ENCODE measurements at regions not wholly inside any gene's neighbourhood (a gene's known extent, or its start where the extent isn't known, plus 50 kb on each side); places are given as distances from the start of the nearest gene placed in this dataset.

- TF ChIP-seq CTCF (conservative IDR thresholded peaks at IDR 0.05; ENCODE audit: low read depth in 2 of 2) (no peak), NANOG (IDR thresholded peaks at IDR 0.05; ENCODE audit: borderline replicate concordance) (no peak), CREB1 (CRISPR knock-in tag; IDR thresholded peaks at IDR 0.05; ENCODE audit: low read depth) (no peak), POLR2AphosphoS5 (IDR thresholded peaks at IDR 0.05; ENCODE audit: low read depth) (no peak), STAT1 (IDR thresholded peaks at IDR 0.05; ENCODE audit: unreplicated experiment) (no peak), EZH2phosphoT487 (IDR thresholded peaks at IDR 0.05; ENCODE audit: unreplicated experiment) (no peak), JUNB (IDR thresholded peaks at IDR 0.05; ENCODE audit: unreplicated experiment) (no peak), REST (IDR thresholded peaks at IDR 0.05; ENCODE audit: unreplicated experiment) (no peak), EZH2 (IDR thresholded peaks at IDR 0.05; ENCODE audit: low read depth, unreplicated experiment) (no peak), ZNF462 (CRISPR knock-in tag; IDR thresholded peaks at IDR 0.05) (no peak), ETS1 (IDR thresholded peaks at IDR 0.05) (no peak)
Observed at GRCh38 chr18:39230086-39230803, 1664.6 kb upstream of the CELF4 start.

All from GM23338 (cell line).